ENCODE measurements at regions not wholly inside any gene's neighbourhood (a gene's known extent, or its start where the extent isn't known, plus 50 kb on each side); places are given as distances from the start of the nearest gene placed in this dataset.
A peak's percentile ranks its signal among the peaks of the same experiment; 100 is the strongest.

DNA sequence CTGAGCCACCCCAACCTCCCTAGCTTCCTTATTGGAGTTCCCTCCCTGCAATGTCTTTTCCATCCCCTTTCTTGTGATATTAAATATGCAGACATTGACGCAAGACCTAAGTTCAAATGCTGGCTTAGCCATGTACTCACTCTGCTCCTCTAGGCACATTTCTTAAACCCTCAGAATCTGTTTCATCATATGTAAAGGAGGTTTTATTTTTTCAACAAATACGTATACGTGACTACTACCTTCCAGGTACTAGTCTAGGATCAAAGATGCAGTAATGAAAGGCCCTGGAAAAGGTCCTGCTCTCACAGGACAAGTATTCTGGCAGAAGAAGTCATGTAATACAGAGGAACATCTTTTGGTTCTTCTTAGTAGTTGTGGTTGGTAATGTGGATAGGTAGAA, 98.6 kb downstream of the SIPA1L2 start:
- Histone ChIP-seq H2AK5ac (ENCODE audit: insufficient read length, low read length) (no peak overlapping the region), H2BK5ac (ENCODE audit: insufficient read length, low read length) (no peak overlapping the region), H4K91ac (ENCODE audit: insufficient read length, low read depth, low read length) (no peak overlapping the region), H3K4me1 (ENCODE audit: insufficient read depth, low read length) (no peaks in the 10 kb centered on the region), H3K14ac (ENCODE audit: insufficient read depth, low read length) (no peak overlapping the region), H2BK12ac (ENCODE audit: insufficient read length, low read depth, low read length) (no peak overlapping the region), H3K9me3 (ENCODE audit: control insufficient read depth, low read depth, low read length) (no peaks in the 10 kb centered on the region), H3K4me2 (ENCODE audit: insufficient read depth, insufficient read length, low read length) (no peak overlapping the region), H4K8ac (replicated peaks; ENCODE audit: insufficient read length, low read depth, low read length) (no peak overlapping the region), H3K79me2 (ENCODE audit: insufficient read depth, low read length) (peaks cover 2% of the 10 kb centered on the region; the same call in 1 of the 2 replicates), H3T11ph (ENCODE audit: low read length) (no peak overlapping the region), H4K5ac (ENCODE audit: insufficient read length, low read depth, low read length) (no peak overlapping the region), H2BK15ac (ENCODE audit: low read depth, low read length) (no peak overlapping the region), H3K27ac (ENCODE audit: insufficient read length, low read depth, low read length) (no peak overlapping the region), H2AFZ (ENCODE audit: low read length) (no peak overlapping the region), H4K20me1 (ENCODE audit: control insufficient read depth, insufficient read depth, insufficient read length) (no peaks in the 10 kb centered on the region), H3K56ac (ENCODE audit: insufficient read length, low read depth, low read length) (no peak overlapping the region), H3K79me1 (ENCODE audit: insufficient read depth, low read depth, low read length, poor library complexity, severe bottlenecking) (no peaks in the 10 kb centered on the region), H2BK20ac (ENCODE audit: low read depth, low read length, poor library complexity, severe bottlenecking) (no peak overlapping the region), H3K9ac (ENCODE audit: extremely low read depth, insufficient read length, low read length) (no peak overlapping the region), H3K4ac (ENCODE audit: low read depth, low read length) (no peak overlapping the region), H3K27me3 (ENCODE audit: insufficient read depth, low read length) (no peaks in the 10 kb centered on the region), H2BK120ac (ENCODE audit: low read depth, low read length, poor library complexity, severe bottlenecking) (no peak overlapping the region), H3K18ac (ENCODE audit: insufficient read length, low read depth, low read length) (no peak overlapping the region), H3K23ac (ENCODE audit: insufficient read length, low read depth, low read length) (no peak overlapping the region), H3K23me2 (ENCODE audit: insufficient read length, low read depth, low read length, poor library complexity, severe bottlenecking) (no peaks in the 10 kb centered on the region)
- Mint-ChIP-seq H3K27me3 (ENCODE audit: low read depth) (no peaks in the 10 kb centered on the region), H3K9me3 (no peaks in the 10 kb centered on the region), H3K4me3 (no peak overlapping the region), H3K4me1 (peaks cover 0 to 3% of the 10 kb centered on the region in 2 experiments; a peak in 1 of 4 replicates), H3K27ac (peak overlapping the region in 1 of 3 experiments; percentile 4; a peak in 1 of 7 replicates), H3K36me3 (ENCODE audit: insufficient read depth in 1 of 3, low read depth in 3 of 3) (no peaks in the 10 kb centered on the region)
- TF ChIP-seq, protein P1, sequence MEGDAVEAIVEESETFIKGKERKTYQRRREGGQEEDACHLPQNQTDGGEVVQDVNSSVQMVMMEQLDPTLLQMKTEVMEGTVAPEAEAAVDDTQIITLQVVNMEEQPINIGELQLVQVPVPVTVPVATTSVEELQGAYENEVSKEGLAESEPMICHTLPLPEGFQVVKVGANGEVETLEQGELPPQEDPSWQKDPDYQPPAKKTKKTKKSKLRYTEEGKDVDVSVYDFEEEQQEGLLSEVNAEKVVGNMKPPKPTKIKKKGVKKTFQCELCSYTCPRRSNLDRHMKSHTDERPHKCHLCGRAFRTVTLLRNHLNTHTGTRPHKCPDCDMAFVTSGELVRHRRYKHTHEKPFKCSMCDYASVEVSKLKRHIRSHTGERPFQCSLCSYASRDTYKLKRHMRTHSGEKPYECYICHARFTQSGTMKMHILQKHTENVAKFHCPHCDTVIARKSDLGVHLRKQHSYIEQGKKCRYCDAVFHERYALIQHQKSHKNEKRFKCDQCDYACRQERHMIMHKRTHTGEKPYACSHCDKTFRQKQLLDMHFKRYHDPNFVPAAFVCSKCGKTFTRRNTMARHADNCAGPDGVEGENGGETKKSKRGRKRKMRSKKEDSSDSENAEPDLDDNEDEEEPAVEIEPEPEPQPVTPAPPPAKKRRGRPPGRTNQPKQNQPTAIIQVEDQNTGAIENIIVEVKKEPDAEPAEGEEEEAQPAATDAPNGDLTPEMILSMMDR (conservative IDR thresholded peaks at IDR 0.05) = no peak
- WGBS (ENCODE audit: extremely low coverage, insufficient read length, low lambda C conversion rate) = no CpG with 5 or more reads among the region's 3 CpGs
- no peak for DNase-seq
